ENCODE measurements at regions not wholly inside any gene's neighbourhood (a gene's known extent, or its start where the extent isn't known, plus 50 kb on each side); places are given as distances from the start of the nearest gene placed in this dataset.

GRCh38 chr16:49970797-49971431 lies 54.1 kb upstream of the CNEP1R1 start:
- H3K27me3 ChIP-seq (ENCODE audit: control insufficient read depth, low read length) = peaks cover 4% of the 10 kb centered on the region
- no peaks in the 10 kb centered on the region for H3K4me1 ChIP-seq (ENCODE audit: control insufficient read depth, low read length)
- no peaks in the 10 kb centered on the region for H3K9me3 ChIP-seq (ENCODE audit: control insufficient read depth, insufficient read depth, low read length)
- H3K4me3 ChIP-seq (ENCODE audit: low read length) = no peak overlapping the region
- no peaks in the 10 kb centered on the region for H3F3A ChIP-seq (ENCODE audit: control insufficient read depth, insufficient read depth)
- H3K4me2 ChIP-seq (ENCODE audit: low read length) = no peak overlapping the region
- no peaks in the 10 kb centered on the region for H3K79me2 ChIP-seq (ENCODE audit: control insufficient read depth, low read length)
- no peaks in the 10 kb centered on the region for H3K9me2 ChIP-seq (replicated peaks; ENCODE audit: control insufficient read depth, low read length)
- H4K20me1 ChIP-seq (ENCODE audit: control insufficient read depth, insufficient read depth, low read depth, low read length) = no peaks in the 10 kb centered on the region
- H3K36me3 ChIP-seq (ENCODE audit: control insufficient read depth, low read length) = no peaks in the 10 kb centered on the region
- TF ChIP-seq, protein P1, sequence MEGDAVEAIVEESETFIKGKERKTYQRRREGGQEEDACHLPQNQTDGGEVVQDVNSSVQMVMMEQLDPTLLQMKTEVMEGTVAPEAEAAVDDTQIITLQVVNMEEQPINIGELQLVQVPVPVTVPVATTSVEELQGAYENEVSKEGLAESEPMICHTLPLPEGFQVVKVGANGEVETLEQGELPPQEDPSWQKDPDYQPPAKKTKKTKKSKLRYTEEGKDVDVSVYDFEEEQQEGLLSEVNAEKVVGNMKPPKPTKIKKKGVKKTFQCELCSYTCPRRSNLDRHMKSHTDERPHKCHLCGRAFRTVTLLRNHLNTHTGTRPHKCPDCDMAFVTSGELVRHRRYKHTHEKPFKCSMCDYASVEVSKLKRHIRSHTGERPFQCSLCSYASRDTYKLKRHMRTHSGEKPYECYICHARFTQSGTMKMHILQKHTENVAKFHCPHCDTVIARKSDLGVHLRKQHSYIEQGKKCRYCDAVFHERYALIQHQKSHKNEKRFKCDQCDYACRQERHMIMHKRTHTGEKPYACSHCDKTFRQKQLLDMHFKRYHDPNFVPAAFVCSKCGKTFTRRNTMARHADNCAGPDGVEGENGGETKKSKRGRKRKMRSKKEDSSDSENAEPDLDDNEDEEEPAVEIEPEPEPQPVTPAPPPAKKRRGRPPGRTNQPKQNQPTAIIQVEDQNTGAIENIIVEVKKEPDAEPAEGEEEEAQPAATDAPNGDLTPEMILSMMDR (IDR thresholded peaks at IDR 0.05; ENCODE audit: low read depth, low read length, poor library complexity, severe bottlenecking) = no peak
- TF ChIP-seq EZH2phosphoT487 (IDR thresholded peaks at IDR 0.05; ENCODE audit: borderline replicate concordance, low read length) = no peak
- H3K27ac ChIP-seq (ENCODE audit: low read depth, low read length) = no peak overlapping the region

GRCh38 chr16:49972280-49972679 lies 52.7 kb upstream of the CNEP1R1 start:
- no peak overlapping the region for H3K4me3 ChIP-seq (ENCODE audit: low read length)
- peaks cover 4% of the 10 kb centered on the region for H3K27me3 ChIP-seq (ENCODE audit: control insufficient read depth, low read length)
- H3K79me2 ChIP-seq (ENCODE audit: control insufficient read depth, low read length) = no peaks in the 10 kb centered on the region
- H4K20me1 ChIP-seq (ENCODE audit: control insufficient read depth, insufficient read depth, low read depth, low read length) = no peaks in the 10 kb centered on the region
- H3K9me2 ChIP-seq (replicated peaks; ENCODE audit: control insufficient read depth, low read length) = no peaks in the 10 kb centered on the region
- no peak overlapping the region for H3K4me2 ChIP-seq (ENCODE audit: low read length)
- no peaks in the 10 kb centered on the region for H3K9me3 ChIP-seq (ENCODE audit: control insufficient read depth, insufficient read depth, low read length)
- no peaks in the 10 kb centered on the region for H3K36me3 ChIP-seq (ENCODE audit: control insufficient read depth, low read length)
- H3F3A ChIP-seq (ENCODE audit: control insufficient read depth, insufficient read depth) = no peaks in the 10 kb centered on the region
- TF ChIP-seq, protein P1 (IDR thresholded peaks at IDR 0.05; ENCODE audit: low read depth, low read length, poor library complexity, severe bottlenecking) = no peak
- TF ChIP-seq EZH2phosphoT487 (IDR thresholded peaks at IDR 0.05; ENCODE audit: borderline replicate concordance, low read length) = no peak
- H3K4me1 ChIP-seq (ENCODE audit: control insufficient read depth, low read length) = no peaks in the 10 kb centered on the region
- H3K27ac ChIP-seq (ENCODE audit: low read depth, low read length) = no peak overlapping the region

- Histone ChIP-seq H3K79me2 (ENCODE audit: control insufficient read depth, low read length) (no peaks in the 10 kb centered on the region), H3F3A (ENCODE audit: control insufficient read depth, insufficient read depth) (no peaks in the 10 kb centered on the region), H3K9me2 (replicated peaks; ENCODE audit: control insufficient read depth, low read length) (no peaks in the 10 kb centered on the region), H3K9me3 (ENCODE audit: control insufficient read depth, insufficient read depth, low read length) (no peaks in the 10 kb centered on the region), H3K4me3 (ENCODE audit: low read length) (no peak overlapping the region), H3K4me2 (ENCODE audit: low read length) (no peak overlapping the region), H3K27me3 (ENCODE audit: control insufficient read depth, low read length) (peaks cover 4% of the 10 kb centered on the region), H4K20me1 (ENCODE audit: control insufficient read depth, insufficient read depth, low read depth, low read length) (no peaks in the 10 kb centered on the region), H3K4me1 (ENCODE audit: control insufficient read depth, low read length) (no peaks in the 10 kb centered on the region), H3K27ac (ENCODE audit: low read depth, low read length) (no peak overlapping the region), H3K36me3 (ENCODE audit: control insufficient read depth, low read length) (no peaks in the 10 kb centered on the region)
- TF ChIP-seq, protein P1 (IDR thresholded peaks at IDR 0.05; ENCODE audit: low read depth, low read length, poor library complexity, severe bottlenecking) = no peak
- no peak for TF ChIP-seq EZH2phosphoT487 (IDR thresholded peaks at IDR 0.05; ENCODE audit: borderline replicate concordance, low read length)
Measured at GRCh38 chr16:49972961-49973360, 52.1 kb upstream of the CNEP1R1 start.
